Activated naive CD4-positive, alpha-beta T cell treated with anti-CD3 and anti-CD28 coated beads, Interleukin-2, amount 50 U/mL, for 72 hours (primary cell): ENCODE measurements at regions not wholly inside any gene's neighbourhood (a gene's known extent, or its start where the extent isn't known, plus 50 kb on each side); places are given as distances from the start of the nearest gene placed in this dataset.
"Not testable (repeated sequence)": the region's sequence is repeated elsewhere in the genome, so short reads cannot be mapped to it uniquely, and the experiment has no call there.

Experiments used
- ATAC-seq, 2 donors: fragments of 150-1000 bp; cut with Tn5 transposase; 2 replicates each; pipeline ENCODE4 v1.10.0; 2021; ENCODE audit warnings: mild to moderate bottlenecking in 2 of 2, moderate library complexity in 2 of 2
- DNase-seq, 2 donors: peaks; one replicate each; pipeline ENCODE4 v3.0.0; 2021 to 2022; ENCODE audit warnings: low spot score in 2 of 2
- H3K27ac Mint-ChIP-seq, 2 donors: one replicate each; pipeline ENCODE4 v1.8.0; 2022; ENCODE audit warnings: mild to moderate bottlenecking in 2 of 2, mixed read lengths in 2 of 2
- H3K36me3 Mint-ChIP-seq, 2 donors: one replicate each; pipeline ENCODE4 v1.8.0; 2022; ENCODE audit warnings: mixed read lengths in 2 of 2
- H3K9me3 Mint-ChIP-seq, 2 donors: one replicate each; pipeline ENCODE4 v1.8.0; 2022; ENCODE audit warnings: mixed read lengths in 2 of 2

DNA sequence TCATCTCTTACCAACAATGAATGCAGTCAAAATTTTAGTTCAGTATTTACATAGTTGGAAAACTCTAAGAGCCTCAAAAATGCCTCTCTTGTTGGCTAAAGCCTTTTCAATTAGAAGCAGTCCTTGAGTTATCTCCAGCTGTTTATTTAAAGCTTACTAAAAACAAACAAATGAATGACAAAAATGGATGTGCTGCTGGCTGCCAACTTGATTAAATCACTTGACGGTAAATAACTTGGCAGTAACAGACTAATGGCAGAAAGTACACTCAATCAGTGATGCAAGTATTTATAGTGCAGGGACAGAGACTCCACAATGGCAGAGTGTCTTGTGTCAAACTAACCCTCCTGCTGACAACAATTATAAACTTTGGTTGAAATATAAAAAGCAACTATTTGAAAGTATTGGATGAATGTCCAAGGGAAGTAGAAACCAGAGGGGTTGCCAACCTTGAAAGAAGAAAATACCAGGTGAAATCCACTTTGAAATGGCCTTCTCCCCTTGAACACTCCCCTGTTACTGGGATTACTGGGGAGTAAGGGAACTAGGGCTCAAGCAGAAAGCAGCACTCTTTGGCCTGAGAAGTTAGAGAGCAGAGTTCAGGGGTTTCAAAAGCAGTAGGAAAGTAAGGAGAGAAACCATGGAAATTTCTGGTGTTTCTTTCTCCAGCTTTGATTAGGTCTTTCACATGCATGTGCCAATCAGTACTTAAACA, 245.2 kb upstream of the SPHKAP start:
- DNase-seq (no peak), ATAC-seq (no peak)
- Mint-ChIP-seq H3K9me3 (peaks cover 18 to 30% of the 10 kb centered on the region in 2 donors), H3K27ac (no peak overlapping the region), H3K36me3 (peaks cover 0 to 4% of the 10 kb centered on the region in 2 donors)

DNA sequence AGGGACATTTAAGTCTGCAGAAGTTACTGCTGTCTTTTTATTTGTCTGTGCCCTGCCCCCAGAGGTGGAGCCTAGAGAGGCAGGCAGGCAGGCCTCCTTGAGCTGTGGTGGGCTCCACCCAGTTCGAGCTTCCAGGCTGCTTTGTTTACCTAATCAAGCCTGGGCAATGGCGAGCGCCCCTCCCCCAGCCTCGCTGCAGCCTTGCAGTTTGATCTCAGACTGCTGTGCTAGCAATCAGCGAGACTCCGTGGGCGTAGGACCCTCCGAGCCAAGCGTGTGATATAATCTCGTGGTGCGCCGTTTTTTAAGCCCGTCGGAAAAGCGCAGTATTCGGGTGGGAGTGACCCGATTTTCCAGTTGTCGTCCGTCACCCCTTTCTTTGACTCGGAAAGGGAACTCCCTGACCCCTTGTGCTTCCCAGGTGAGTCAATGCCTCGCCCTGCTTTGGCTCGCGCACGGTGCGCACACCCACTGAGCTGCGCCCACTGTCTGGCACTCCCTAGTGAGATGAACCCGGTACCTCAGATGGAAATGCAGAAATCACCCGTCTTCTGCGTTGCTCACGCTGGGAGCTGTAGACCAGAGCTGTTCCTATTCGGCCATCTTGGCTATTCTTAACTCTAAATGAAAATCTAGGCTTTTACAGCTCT, 244.0 kb upstream of the SPHKAP start:
- not testable (repeated sequence) for DNase-seq, H3K36me3 Mint-ChIP-seq, ATAC-seq, H3K27ac Mint-ChIP-seq
- peaks cover 13 to 20% of the 10 kb centered on the region in 2 donors for H3K9me3 Mint-ChIP-seq

DNA sequence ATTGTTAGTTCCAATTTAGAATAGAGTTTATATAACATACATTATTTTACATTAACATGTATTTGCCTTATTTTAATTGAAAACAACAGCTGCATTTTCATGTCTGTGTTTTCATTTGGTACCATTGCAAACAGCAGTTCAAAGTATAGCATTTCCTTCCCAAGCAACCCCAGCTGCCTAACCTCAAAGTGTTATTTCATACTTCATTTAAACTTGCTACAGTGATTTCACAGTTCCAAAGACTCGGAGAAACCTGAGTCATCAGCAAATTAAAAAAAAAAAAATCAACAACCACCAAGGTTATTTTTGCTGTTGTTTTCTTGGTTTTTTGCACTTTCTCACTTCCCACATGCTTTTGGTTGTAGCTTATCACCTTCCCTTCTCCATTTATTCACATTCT, 236.5 kb upstream of the SPHKAP start:
- ATAC-seq (no peak), DNase-seq (no peak)
- peaks cover 13 to 14% of the 10 kb centered on the region in 2 donors for H3K9me3 Mint-ChIP-seq
- no peaks in the 10 kb centered on the region for H3K36me3 Mint-ChIP-seq
- H3K27ac Mint-ChIP-seq, result no peak overlapping the region

DNA sequence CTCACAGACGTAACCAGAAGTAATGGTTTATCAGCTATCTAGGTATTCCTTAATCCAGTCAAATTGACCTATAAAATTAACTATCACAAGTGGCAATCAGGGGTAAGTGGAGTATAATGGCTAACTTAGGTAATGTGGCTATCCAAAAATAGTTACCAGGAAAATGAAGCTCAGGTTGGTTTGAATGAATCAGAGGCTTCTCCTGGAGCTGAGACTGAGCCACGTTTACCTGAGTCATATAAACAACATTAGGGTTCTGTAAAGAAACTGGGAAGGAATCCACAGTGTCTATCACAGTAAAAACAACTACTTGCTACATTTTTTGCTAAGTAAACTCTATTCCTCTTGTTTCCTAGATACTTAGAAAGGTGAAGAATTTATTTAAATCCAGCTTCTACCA, 236.0 kb upstream of the SPHKAP start:
- H3K9me3 Mint-ChIP-seq, result peaks cover 13 to 14% of the 10 kb centered on the region in 2 donors
- DNase-seq (no peak), ATAC-seq (no peak)
- H3K36me3 Mint-ChIP-seq, result no peaks in the 10 kb centered on the region
- H3K27ac Mint-ChIP-seq, result no peak overlapping the region

DNA sequence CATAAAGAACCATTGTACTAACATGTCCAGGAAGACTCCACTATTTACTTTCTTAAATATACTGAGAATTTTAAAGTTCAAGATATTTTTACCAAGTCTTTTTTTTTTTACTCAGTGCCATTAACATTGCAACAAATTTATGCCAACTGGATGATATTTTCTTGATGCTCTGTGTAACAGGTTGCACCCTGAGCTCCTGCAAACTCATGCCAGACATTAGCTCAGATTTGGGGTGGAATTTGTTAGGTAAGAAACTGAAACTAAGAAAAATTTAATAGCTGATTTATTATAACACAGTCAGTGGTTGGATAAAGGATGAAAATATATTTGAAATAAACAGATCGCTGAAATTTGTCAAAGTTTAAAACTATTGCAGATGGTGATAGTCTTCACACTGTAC, 228.6 kb upstream of the SPHKAP start:
- Mint-ChIP-seq H3K27ac (no peak overlapping the region), H3K9me3 (peaks cover 0 to 3% of the 10 kb centered on the region in 2 donors), H3K36me3 (no peaks in the 10 kb centered on the region)
- ATAC-seq (no peak), DNase-seq (no peak)

DNA sequence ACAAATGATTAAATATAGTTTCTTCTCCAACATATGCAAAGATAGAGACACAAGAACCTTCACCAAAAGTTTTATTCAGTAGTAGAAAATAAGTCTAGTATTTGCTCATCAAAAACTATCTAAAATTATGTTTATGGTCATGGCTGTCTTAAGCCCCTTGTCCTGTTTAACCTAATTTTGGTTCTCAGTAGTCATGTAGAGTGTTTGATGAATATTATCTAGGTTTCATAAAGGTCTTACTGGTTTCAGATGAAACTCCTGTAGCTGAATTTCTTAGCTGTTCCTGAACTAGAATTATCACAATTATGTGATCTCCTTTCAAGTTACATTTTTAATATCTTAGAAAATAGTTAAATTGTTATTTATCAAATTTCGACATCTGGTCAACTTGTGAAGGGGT, 228.0 kb upstream of the SPHKAP start:
- Mint-ChIP-seq H3K27ac (no peak overlapping the region), H3K9me3 (peaks cover 0 to 3% of the 10 kb centered on the region in 2 donors), H3K36me3 (no peaks in the 10 kb centered on the region)
- no peak for ATAC-seq
- no peak for DNase-seq

DNA sequence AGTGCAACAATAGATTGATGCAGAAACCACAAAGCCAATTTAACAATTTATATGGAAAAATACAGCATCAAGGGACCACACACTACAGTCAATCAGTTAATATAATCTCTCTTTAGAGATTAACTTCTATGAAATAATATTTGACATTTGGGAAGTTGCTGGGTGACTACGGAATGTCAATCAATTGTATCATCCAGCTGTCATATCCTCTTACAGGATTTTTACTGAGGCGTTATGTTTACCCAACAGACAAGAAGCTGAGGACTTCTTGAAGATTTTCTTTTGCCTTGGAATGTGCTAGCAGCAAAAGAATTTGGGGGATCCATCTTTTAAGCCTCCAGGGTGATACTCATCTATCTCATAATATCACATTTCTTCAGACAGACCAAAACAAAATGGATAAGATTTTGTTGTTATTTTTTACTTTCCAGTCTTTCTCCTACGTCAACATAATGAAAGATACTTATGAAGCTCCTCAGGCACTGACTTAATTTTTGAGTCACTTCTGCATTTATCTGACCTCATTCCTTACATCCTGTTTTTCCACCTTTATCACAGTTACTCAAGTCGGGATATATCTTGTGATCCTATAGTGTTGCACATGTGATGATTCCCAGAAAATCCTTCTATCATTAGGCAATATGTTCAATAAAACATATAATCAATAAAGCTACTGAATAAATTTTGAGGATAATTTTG, 227.2 kb upstream of the SPHKAP start:
- H3K27ac Mint-ChIP-seq, result no peak overlapping the region
- DNase-seq (no peak), ATAC-seq (no peak)
- peaks cover 0 to 3% of the 10 kb centered on the region in 2 donors for H3K9me3 Mint-ChIP-seq
- no peaks in the 10 kb centered on the region for H3K36me3 Mint-ChIP-seq

DNA sequence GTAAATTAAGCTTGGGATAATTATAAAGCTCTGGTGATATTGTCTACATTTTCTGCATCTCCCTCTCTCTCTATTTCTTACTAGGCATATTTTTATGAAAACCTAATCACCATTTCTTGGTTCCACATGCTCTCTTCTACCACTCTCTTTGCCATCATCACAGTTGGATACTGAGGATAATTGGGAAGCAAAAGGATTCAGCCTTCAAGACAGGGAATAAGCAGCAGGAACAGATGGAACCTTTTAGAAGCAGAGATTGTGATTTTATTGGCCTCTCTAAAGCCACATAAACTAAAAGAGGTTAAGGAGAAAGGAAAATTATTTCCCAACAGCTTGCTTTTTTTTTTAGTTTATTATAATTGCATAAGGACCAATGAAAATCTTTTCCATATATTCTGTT, 226.3 kb upstream of the SPHKAP start:
- DNase-seq (no peak), ATAC-seq (no peak)
- Mint-ChIP-seq H3K27ac (no peak overlapping the region), H3K9me3 (peaks cover 0 to 3% of the 10 kb centered on the region in 2 donors), H3K36me3 (no peaks in the 10 kb centered on the region)

DNA sequence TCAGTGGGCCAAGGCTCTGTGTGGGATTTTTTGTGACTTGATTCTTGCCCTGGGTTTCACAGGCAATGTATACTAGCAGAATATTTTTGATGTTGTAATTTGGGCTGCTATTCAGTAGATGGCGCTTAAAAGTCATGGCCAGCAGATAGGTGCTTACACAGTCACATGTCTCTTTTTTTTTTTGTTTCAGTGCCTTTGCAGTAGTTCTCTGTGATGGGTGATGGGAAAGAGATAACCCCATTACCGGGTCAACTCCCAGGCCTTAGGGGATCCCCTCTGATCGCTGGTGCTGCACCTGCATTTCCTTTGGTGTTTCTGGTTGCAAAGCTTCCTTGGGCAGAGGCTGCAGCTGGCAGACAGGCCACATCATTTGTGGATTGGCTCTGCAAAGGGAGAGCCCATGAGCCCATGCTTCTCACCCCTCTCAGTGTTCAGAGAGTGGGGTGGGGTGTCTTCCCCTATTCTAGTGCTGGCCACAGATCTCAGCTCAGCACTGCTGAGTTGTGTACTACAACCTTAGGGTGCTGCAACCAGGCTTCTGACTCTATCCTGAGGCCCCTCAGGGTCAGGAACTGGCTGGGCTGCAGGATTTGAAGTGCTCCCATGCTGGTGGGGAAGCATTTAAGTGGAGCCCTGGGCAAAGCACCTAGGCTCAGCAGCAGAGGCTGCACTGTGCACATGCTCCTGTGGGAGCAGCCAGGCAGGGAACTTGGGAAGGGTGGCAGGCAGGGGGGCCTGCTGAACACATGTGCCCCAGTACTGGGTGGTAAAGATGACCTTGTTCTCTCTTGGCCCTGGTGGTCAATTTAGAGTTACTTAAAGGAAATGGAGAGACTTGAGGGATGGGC, 219.8 kb upstream of the SPHKAP start:
- DNase-seq, result no peak
- Mint-ChIP-seq H3K36me3 (peaks cover 0 to 8% of the 10 kb centered on the region in 2 donors), H3K27ac (no peak overlapping the region), H3K9me3 (peaks cover 9 to 20% of the 10 kb centered on the region in 2 donors)
- no peak for ATAC-seq

DNA sequence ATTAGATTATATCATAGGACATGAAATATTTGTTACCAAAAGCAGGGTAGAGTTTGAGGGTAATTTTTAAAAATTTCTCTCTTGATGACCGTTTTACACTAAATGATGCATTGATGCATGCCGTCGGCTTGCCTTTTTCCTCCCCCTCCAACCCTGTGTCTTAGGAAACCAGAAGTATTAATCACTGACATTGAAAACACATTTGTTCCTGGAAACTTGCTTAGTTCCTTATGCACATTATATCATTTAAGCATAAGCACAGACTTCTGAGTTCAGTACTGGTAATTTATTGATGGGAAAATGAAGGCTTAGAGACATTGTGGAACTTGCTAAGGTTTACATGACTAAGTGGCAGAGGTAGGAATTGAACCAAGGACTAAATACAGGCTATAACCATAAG, 206.3 kb upstream of the SPHKAP start:
- H3K9me3 Mint-ChIP-seq, result peaks cover 8 to 14% of the 10 kb centered on the region in 2 donors
- H3K27ac Mint-ChIP-seq, result no peak overlapping the region
- H3K36me3 Mint-ChIP-seq, result no peaks in the 10 kb centered on the region
- ATAC-seq, result no peak
- DNase-seq, result no peak

DNA sequence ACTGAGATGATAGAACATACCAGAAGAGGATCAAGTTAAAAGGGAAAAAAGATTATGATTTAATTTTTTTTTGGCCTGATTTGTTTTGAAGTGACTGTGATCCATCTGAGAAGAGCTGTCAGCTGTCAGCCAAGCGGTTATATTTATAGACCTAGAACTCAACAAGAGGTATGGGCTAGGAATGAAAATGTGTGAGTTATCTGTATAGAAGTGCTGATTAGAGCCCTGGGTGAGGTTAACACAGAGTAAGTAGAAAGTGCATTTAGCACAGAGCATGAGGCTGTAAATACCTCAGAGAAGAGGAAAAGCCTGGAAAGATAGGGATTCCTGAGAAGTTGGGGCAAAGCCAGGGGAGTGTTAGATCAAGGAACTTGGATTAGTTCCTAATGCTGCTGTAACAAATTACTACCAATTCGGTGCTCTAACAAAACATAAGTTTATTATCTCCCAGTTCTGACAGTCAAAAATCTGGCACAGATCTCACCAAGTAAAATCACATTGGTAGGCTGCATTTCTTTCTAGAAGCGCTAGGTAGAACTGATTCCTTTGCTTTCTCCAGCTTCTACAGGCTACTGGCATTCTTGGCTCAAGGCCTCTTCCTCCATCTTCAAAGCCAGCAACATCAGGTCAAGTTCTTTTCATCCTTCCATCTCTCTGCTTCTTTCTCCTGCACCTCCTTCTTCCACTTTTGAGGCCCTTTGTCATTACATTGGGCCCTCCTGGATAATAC, 197.4 kb upstream of the SPHKAP start:
- no peaks in the 10 kb centered on the region for H3K36me3 Mint-ChIP-seq
- DNase-seq (no peak), ATAC-seq (no peak)
- H3K9me3 Mint-ChIP-seq, result peaks cover 9 to 10% of the 10 kb centered on the region in 2 donors
- H3K27ac Mint-ChIP-seq, result no peak overlapping the region

DNA sequence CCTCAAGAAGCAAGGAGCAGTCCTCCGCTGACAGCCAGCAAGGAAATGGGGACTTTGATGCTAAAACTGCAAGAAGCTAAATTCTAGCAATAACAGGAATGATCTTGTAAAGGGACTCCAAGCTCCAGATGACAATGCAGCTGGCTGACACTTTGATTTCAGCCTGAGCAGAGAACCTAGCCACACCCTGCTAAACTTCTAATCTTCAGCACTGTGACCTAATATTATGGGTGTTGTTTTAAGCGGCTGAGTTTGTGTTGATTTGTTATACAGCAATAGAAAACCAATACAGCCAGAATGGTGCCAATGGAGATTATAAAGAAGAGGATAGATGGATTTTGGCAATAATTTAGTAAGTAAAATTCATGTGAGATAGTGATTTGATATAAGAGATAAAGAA, 196.7 kb upstream of the SPHKAP start:
- ATAC-seq, result no peak
- DNase-seq, result no peak
- no peaks in the 10 kb centered on the region for H3K36me3 Mint-ChIP-seq
- peaks cover 9 to 13% of the 10 kb centered on the region in 2 donors for H3K9me3 Mint-ChIP-seq
- no peak overlapping the region for H3K27ac Mint-ChIP-seq

DNA sequence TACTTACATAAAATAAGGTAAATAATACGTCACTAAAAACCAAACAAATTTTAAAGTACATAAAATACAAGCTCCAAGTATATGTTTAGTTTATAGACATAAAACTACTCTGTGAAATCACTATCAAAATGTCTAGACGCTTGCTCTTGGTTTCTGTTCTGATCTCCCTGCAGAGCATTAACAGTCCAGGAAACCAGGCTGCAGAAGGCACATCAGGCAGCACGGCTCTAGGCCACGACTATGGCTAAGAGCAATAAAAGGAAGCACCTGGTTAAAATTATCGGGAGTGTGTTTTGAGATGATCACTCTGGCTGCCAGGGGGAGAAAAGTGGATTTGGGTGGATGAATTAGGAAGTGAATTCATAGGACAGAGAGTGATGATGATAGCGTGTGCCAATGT, 196.0 kb upstream of the SPHKAP start:
- no peaks in the 10 kb centered on the region for H3K36me3 Mint-ChIP-seq
- no peak for DNase-seq
- ATAC-seq, result no peak
- no peak overlapping the region for H3K27ac Mint-ChIP-seq
- H3K9me3 Mint-ChIP-seq, result peaks cover 9 to 18% of the 10 kb centered on the region in 2 donors

DNA sequence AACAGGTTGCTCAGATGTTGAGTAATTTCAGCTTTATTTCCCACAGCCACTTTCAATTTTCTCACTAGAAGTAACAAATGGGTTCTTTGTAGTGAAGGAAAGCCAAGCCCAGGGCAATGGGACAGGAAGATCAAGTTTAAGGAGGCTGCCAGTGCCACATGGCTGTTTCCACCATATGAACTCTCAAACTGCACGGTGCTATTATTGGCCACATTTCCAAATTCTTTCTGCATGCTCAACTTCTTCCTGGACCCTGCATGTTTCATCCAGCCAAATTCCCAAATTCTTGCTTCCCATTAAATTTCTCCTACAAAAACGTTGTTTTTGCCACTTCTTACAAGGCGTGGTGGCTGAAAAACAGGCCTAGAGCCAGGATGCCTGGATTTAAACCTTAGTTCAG, 193.3 kb upstream of the SPHKAP start:
- peaks cover 9 to 18% of the 10 kb centered on the region in 2 donors for H3K9me3 Mint-ChIP-seq
- H3K36me3 Mint-ChIP-seq, result peaks cover 0 to 4% of the 10 kb centered on the region in 2 donors
- no peak for DNase-seq
- ATAC-seq, result no peak
- no peak overlapping the region for H3K27ac Mint-ChIP-seq

DNA sequence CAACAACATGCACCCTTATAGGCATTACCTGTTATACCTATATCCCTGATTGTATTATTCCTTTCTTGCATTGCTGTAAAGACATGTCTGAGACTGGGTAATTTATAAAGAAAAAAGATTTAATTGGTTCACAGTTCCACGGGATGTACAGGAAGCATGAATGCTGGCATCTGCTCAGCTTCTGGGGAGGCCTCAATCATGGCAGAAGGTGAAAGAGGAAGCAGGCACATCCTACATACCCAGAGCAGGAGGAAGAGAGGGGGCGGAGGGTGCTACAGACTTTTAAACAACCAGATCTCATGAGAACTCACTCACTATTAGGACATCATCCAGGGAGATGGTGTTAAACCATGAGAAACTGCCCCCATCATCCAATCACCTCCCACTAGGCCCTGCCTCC, 191.7 kb upstream of the SPHKAP start:
- Mint-ChIP-seq H3K9me3 (peaks cover 5 to 12% of the 10 kb centered on the region in 2 donors), H3K27ac (no peak overlapping the region), H3K36me3 (peaks cover 0 to 4% of the 10 kb centered on the region in 2 donors)
- no peak for ATAC-seq
- no peak for DNase-seq

DNA sequence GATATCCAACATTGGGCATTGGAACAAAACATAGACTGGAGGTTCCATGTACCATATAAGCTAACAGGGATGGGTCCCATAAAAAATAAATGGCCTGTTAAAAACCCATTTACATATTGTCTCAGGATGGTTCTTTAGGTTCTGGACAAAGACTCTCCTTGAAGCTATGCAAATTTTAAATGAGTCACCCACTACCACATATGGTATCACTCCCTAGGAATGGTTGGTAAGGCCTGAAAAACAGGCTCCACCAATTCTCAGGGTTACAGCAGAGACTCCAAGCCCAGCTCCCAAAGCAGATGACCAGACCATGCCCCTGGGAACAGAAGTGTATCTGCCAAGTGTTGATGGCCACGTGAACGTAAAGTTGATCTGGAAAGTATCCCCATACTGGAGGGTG, 190.7 kb upstream of the SPHKAP start:
- Mint-ChIP-seq H3K9me3 (peaks cover 5 to 8% of the 10 kb centered on the region in 2 donors), H3K27ac (no peak overlapping the region), H3K36me3 (peaks cover 0 to 4% of the 10 kb centered on the region in 2 donors)
- DNase-seq, result no peak
- no peak for ATAC-seq
